Left lung (tissue), 4 donors: ENCODE measurements at regions not wholly inside any gene's neighbourhood (a gene's known extent, or its start where the extent isn't known, plus 50 kb on each side); places are given as distances from the start of the nearest gene placed in this dataset.

ENCODE experiments used
- ATAC-seq: fragments of 200-7000 bp; cut with Tn5 transposase; one replicate; pipeline ENCODE4 v1.9.1; 2020; ENCODE audit warnings: moderate library complexity
- DNase-seq, 4 donors: peaks; one replicate each; pipeline ENCODE4 v3.0.0-alpha.2; 2013 to 2020
- H3K27ac ChIP-seq, 2 donors: fragments of 200-600 bp; sonication (generic) in 1 of 2; one replicate each; pipeline versions ENCODE4 v1.5.0 to v1.8.0; 2020 to 2021
- H3K27me3 ChIP-seq, 2 donors: fragments of 200-600 bp; sonication (generic) in 1 of 2; one replicate each; pipeline versions ENCODE4 v1.5.0 to v1.8.0; 2020 to 2021
- H3K36me3 ChIP-seq, 2 donors: fragments of 200-600 bp; sonication (generic) in 1 of 2; one replicate each; pipeline versions ENCODE4 v1.5.0 to v1.8.0; 2020 to 2021
- H3K4me1 ChIP-seq, 2 donors: fragments of 200-600 bp; one replicate each; pipeline ENCODE4 v1.8.0; 2021
- H3K4me3 ChIP-seq, 2 donors: fragments of 200-600 bp; sonication (generic) in 1 of 2; one replicate each; pipeline versions ENCODE4 v1.5.0 to v1.8.0; 2020 to 2021; ENCODE audit warnings: mild to moderate bottlenecking in 1 of 2
- H3K9me3 ChIP-seq, 2 donors: fragments of 200-600 bp; sonication (generic) in 1 of 2; one replicate each; pipeline versions ENCODE4 v1.5.0 to v1.8.0; 2020 to 2021
- intact Hi-C, 2 donors: fragments of 100-400 bp; cut with DNase I; formaldehyde crosslinking; loops; one replicate each; pipeline versions ENCODE4 v1.11.2 to v1.14.2; 2022
- TF ChIP-seq, protein P1 (sequence below), 2 donors: fragments of 200-600 bp; sonication (generic) in 1 of 2; IDR thresholded peaks; one replicate each; pipeline versions ENCODE4 v1.5.0 to v1.8.0; 2021; ENCODE audit warnings: antibody characterized with exemption in 2 of 2
- donor health status: DM: no; HTN: yes; CAD: no.
- donor health status: DM: no; HTN: no; CAD: no.

DNA sequence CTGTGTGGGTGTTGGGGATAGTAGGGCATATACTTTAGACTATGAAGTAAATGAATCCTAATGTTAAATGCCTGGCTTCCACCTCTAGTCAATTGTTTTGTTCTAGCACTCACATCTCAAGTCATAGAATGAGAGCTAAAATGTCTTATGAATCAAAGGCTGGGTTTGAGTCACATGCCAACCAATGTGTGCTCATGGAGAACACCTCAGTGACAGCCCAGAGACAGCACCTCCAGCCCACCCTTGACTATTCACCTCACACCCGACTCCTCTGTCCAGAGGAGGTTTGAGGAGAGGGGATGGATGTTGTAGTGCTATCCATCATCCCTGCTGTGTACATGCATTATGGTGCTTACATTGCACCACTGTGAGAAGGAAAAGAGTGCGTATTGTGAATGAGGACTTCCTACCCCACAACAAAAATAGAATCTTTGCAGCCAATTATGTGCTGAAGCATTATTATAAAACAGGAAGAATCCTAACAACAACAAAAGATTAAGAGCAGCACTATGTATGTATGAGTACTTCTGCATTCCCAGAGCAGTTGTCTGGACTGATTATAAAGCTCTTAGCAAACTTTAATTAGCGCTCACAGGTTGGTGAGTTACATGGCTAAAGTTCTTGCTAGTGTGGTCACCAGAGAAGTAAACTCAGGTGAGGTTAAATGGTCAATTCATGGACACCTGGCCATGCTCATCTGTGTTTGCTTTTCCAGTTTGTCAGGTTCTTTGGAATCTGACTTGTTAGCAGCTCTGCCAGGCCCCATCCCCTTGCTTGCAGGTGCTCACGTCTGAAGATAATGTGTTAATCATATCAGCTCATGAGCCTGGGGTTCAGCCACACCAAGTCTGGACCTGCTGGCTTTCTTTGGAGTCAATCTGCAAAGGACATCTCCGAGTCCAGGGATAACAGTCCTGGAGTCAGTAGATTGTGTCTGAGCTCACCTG is 55.3 kb upstream of the NABP1 start:
- intact Hi-C loops: no loop called here

DNA sequence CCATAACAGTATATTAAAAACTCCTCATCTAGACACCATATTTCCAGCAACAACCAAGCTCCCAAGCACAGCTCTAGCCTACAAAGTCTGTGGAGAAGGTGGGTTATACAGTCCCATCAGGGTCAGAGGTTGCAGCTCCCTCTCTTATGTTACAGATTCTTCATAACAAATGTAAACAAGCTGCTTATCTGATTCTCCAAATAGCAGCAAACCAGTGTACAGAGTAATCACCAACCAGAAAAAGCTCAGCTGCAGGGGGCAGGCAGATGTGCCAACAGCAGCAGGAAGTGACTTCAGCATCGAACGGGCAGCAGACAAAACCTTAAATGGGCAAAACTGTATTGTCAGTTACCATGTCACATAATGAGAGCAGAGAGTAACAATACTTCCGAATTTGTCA is 52.9 kb upstream of the NABP1 start:
- intact Hi-C loops: no loop called here
- Histone ChIP-seq H3K9me3 (no peaks in the 10 kb centered on the region), H3K4me3 (no peak overlapping the region), H3K36me3 (no peaks in the 10 kb centered on the region), H3K27ac (peak overlapping the region in 1 of 2 donors; percentile 67), H3K27me3 (no peaks in the 10 kb centered on the region), H3K4me1 (peaks cover 0 to 42% of the 10 kb centered on the region in 2 donors)
- no peak for DNase-seq
- TF ChIP-seq, protein P1, sequence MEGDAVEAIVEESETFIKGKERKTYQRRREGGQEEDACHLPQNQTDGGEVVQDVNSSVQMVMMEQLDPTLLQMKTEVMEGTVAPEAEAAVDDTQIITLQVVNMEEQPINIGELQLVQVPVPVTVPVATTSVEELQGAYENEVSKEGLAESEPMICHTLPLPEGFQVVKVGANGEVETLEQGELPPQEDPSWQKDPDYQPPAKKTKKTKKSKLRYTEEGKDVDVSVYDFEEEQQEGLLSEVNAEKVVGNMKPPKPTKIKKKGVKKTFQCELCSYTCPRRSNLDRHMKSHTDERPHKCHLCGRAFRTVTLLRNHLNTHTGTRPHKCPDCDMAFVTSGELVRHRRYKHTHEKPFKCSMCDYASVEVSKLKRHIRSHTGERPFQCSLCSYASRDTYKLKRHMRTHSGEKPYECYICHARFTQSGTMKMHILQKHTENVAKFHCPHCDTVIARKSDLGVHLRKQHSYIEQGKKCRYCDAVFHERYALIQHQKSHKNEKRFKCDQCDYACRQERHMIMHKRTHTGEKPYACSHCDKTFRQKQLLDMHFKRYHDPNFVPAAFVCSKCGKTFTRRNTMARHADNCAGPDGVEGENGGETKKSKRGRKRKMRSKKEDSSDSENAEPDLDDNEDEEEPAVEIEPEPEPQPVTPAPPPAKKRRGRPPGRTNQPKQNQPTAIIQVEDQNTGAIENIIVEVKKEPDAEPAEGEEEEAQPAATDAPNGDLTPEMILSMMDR (IDR thresholded peaks at IDR 0.05): no peak
- peak; percentile 21 for ATAC-seq

More for the DNA sequence above, 55.3 kb upstream of the NABP1 start:
- H3K4me3 ChIP-seq: no peak overlapping the region
- TF ChIP-seq, protein P1 (IDR thresholded peaks at IDR 0.05): no peak
- H3K36me3 ChIP-seq: no peaks in the 10 kb centered on the region
- DNase-seq (no peak), ATAC-seq (peak; percentile 21)
- H3K27me3 ChIP-seq: no peaks in the 10 kb centered on the region
- H3K4me1 ChIP-seq: peaks cover 0 to 57% of the 10 kb centered on the region in 2 donors
- peak overlapping the region in 1 of 2 donors; percentile 3 for H3K27ac ChIP-seq
- H3K9me3 ChIP-seq: no peaks in the 10 kb centered on the region

DNA sequence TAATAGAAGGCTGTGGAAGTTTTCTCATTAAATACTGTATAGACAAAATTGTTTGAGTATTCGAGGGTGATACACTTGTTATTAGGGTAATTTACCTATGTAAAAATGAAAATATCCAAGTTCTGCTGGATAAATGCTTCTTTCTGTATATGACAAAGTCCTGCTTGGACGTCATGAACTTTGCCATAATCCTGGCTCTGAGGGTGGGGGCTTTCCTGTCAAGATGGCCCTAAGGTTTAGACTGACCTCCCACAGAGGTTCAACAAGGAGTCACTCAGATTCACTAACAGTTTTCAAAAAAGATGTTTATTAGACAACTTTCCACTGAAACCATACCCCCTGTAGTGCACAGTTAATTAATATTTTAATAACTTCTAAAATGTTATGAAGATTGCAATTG is 52.5 kb upstream of the NABP1 start:
- TF ChIP-seq, protein P1 (IDR thresholded peaks at IDR 0.05): no peak
- no peak for DNase-seq
- Histone ChIP-seq H3K27ac (peak overlapping the region in 1 of 2 donors; percentile 67), H3K4me3 (no peak overlapping the region), H3K36me3 (no peaks in the 10 kb centered on the region), H3K27me3 (no peaks in the 10 kb centered on the region), H3K4me1 (peaks cover 0 to 38% of the 10 kb centered on the region in 2 donors), H3K9me3 (no peaks in the 10 kb centered on the region)
- ATAC-seq: no peak
- intact Hi-C loops: no loop called here

DNA sequence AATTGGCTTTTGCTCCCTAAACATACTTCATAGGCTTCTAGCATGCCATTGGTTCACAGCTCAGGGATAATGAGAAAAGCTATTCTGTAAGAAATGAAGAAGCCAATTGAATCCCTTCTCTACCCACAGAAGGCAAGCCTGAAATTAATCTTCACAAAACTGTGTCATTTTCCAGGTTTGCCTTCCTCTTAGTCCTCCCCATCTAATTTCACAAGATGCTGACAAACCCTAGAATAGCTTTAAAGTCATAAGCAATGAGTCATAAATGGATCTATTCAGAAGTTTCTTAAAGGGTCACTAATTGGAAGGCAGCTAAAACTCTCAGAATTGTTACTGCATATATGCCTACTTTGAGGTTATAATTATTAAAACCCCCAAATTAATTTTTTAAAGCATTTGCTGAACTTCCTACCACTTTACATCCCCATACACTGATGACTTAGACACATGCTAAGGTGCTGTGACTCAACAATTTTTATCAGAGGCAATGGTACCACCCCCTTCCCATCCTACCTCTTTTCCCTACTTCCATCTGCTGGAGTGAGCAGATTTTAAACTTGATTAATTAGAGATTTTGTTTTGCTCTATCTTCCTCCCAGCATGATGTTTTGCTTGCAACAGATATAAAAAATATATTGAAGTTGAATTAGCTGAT is 51.3 kb upstream of the NABP1 start:
- Histone ChIP-seq H3K27me3 (no peaks in the 10 kb centered on the region), H3K9me3 (no peaks in the 10 kb centered on the region), H3K4me3 (no peak overlapping the region), H3K36me3 (no peaks in the 10 kb centered on the region), H3K27ac (peak overlapping the region in 1 of 2 donors; percentile 29), H3K4me1 (peaks cover 0 to 37% of the 10 kb centered on the region in 2 donors)
- intact Hi-C loops: no loop called here
- TF ChIP-seq, protein P1 (IDR thresholded peaks at IDR 0.05): no peak
- DNase-seq (no peak), ATAC-seq (no peak)

DNA sequence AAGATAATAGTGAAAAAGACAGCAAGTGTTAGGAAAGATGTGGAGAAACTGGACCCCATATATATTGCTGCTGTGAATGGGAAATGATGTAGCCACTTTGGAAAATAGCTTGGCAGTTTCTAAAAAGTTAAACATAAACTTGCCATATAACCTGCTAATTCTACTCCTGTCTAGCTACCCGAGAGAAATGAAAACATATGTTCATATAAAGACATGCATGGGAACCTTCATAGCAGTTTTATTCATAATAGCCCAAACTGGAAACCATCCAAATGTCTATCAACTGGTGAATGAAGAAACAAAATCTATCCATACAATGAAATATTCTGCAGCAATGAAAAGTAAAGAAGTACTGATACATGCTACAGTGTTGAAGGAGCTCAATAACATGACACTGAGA is 50.4 kb upstream of the NABP1 start:
- TF ChIP-seq, protein P1 (IDR thresholded peaks at IDR 0.05): no peak
- DNase-seq: no peak
- Histone ChIP-seq H3K4me1 (peaks cover 0 to 32% of the 10 kb centered on the region in 2 donors), H3K27me3 (no peaks in the 10 kb centered on the region), H3K36me3 (no peaks in the 10 kb centered on the region), H3K4me3 (no peak overlapping the region), H3K27ac (no peak overlapping the region), H3K9me3 (no peaks in the 10 kb centered on the region)
- no peak for ATAC-seq
- intact Hi-C loops: no loop called here
